CD4-positive, alpha-beta T cell treated with Interleukin-21 for 1 hour (primary cell): ENCODE measurements at regions not wholly inside any gene's neighbourhood (a gene's known extent, or its start where the extent isn't known, plus 50 kb on each side); places are given as distances from the start of the nearest gene placed in this dataset.
A peak's percentile ranks its signal among the peaks of the same experiment; 100 is the strongest.

ENCODE experiments used
- DNase-seq: peaks from one replicate; pipeline ENCODE4 v3.0.0-alpha.2; 2020

DNA sequence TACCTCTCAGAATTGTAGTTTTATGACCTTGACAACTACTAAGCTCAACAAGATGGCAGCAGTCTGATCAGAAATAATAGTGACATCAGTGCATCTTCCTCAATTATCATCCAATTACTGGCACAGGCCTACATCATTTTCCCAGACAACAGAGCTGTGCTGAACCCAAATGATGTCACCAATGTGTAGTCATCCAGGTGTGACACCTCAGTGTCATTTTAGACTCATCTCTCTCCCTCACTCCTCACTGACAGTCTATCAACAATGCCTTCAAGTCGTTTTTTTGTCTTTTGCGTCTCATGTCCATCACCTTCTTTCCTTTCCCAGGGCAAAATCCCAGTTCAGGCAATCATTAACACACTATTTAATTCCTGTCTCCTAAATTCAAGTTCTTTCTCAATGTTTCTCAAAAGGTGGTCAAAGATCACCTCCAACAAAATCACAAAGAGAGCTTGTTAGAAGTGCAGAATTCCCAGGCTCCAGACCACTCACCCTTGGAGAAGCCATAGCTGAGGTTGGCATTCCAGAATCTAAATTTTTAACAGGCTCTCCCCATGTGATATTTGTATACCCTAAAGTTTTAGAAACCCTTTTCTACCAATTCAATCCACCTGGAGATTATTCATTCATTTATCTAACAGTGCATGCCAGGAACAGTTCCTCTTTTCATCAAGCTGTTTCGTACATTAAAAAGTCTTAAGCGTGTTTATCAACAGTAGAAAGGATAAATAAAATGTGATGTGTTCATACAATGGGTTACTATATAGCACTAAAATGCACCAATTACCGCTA is 125.3 kb upstream of the KLF7 start:
- no peak for DNase-seq

DNA sequence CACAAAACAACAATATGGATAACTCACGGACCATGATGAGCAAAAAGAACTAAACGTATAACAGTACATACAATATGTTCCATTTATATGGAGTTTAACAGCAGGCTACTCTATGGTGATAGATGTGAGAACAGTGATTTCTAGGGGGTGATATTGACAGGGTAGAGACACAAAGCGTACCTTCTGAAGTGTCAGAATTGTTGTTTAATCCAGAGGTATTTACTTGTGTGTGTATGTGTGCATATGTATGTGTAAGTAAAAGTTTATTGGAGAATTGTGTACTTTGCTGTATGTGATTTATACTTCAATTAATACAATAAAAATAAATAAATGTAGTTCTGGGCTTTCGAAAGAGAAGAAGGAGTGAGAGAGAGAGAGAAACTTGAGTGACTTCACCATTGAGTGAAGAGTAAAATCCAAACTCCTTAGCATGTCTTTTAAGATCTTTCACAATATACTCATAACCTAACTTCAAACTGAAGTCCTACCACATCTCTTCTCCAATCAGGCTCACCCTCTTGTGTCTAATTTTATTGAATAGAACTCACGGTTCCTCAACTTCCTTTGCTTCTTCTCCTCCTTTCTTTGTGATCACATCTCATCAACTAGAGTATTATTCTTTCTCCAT is 126.0 kb upstream of the KLF7 start:
- DNase-seq, result no peak

DNA sequence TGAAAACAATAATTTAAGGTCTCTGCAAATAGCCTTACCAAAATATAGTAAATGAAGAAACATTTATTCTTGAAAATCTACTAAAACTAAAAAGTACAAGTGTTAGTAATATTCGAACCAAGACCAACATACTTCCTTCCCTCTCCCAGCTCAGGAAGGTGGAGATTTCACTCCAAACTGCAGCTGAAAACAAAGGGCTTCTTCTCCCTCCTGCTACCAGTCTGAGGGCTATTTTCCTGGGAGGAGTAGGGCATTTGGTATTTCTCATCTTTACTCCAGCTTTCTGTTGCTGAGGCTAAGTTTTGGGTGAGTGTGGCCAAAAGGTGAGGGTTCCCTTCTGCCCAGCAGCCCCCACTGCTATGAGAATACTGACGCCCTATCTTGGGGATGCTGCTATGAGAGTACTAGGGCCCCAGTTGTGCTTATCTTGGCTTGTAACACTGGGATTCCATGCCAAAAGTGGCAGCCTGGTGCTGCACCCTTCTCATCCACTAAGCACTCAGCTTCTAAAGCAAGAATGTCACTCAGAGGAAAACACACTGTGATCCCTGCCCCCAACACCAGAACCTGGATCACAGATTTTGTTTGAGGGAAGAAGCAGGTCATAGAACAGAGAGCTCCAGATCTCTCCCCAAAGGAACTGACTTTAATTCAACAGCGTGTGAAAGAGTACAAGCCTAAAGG is 130.7 kb upstream of the KLF7 start:
- DNase-seq, result no peak

DNA sequence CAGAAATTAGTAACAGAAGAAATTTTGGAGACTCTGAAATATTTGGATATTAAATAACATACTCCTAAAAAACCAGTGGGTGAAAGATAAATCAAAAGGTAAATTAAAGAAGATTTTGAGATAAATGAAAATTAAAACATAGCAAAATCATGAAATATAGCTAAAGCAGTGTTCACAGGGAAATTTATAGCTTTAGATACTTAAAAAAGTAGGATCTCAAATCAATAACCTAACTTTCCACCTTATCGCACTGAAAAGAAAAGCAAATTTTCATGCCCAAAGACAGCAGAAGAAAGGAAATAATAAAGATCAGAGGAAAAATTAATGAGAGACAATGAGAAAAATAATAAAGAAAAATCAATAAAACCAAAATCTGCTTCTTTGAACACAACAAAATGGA is 135.1 kb upstream of the KLF7 start:
- no peak for DNase-seq

DNA sequence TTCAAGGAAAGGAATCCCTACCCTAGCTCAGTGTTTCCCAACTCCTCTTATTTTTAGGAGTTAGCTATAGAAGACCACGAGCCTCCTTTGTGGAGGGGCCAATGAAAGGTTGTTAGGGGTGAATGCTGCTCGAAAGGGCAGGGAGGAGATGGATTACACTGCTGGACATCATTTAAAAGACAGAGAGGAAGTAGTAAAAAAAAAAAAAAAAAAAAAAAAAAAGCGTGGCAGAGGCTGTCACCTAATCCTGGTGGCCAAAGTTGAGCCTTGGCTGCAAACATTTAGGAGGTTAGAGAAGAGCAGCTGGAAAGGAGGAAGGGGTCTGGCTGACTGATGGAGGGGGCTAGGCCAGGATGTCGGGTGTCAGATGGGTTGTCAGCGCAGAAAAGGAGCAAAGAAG is 139.0 kb upstream of the KLF7 start:
- no peak for DNase-seq

DNA sequence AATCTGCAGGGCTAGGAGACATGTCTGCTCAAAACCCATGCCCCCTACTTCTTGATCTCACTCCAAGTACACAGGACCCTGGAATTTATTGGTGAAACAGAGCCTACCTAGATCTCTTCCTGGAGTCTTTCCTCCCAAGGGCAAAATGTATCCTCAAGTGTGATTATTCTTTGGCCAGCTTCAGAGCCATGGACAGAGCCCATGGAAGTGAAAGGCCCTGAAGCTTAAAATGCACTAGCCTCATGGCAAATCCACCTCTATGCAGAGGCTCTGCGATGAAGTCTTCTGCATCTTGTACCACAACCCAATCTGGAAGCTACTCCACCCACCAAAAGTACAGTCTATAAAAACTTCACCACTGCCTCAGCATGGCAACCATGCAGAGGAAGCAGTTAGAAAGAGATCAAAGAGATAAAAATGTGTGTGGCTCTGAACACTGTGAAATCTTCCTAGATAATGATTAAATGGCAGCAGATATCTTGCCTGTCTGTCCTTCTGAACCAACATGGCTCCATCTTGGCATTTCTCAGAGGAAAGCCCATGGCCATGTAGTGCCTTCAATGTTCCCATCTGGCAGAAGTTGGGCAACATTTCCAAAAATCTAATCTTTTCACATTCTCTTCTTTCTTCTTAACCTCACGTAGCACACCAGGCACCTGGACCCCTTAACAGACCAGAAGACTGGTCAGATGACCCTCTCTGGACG is 142.9 kb upstream of the KLF7 start:
- no peak for DNase-seq

DNA sequence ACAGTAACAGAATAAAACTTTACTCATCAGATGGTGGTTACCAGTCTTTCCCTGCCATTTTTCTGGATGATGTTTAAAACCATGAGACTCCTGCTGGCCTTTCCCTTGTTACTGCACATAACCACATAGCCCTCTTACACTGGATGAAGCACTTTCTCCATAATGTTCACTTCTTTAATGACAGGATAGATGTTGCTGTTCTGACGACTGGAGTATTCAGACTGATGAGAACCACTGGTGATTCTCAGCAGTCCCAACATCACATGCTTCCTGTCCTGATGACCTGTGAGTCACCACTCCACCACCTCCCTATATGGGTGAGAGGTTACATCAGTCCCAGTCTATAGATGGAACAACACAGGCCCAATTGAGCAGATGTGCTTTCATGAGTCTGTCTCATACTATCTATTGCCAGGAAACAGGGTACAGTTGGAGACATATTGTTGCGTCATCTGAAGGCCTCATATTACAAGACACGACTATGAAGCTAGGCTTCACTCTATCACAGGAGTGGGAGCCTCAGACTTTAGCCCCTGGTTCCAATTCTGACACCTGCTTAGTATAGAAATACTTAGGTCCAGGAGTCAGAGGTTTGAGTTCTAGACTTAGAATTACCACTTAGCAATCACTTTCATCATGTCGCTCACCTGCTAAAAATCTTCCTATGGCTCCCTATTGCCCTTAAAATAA is 145.7 kb upstream of the KLF7 start:
- DNase-seq, result peak; percentile 9

DNA sequence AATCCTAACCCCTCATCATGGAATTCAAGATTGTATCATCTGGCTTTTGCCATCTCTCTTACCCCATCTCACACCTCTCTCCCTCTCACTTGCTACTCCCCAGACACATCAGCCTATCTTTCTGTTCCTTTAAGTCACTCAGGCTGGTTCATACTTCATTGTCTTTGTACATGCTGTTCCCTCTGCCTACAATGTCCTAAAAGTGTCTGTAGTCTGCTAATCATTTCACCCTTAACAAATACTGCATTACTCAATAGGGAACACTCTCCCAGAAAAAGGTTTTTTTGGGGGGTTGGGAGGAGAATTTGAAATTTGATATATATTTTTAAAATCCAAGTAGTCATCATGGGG is 146.2 kb upstream of the KLF7 start:
- no peak for DNase-seq

DNA sequence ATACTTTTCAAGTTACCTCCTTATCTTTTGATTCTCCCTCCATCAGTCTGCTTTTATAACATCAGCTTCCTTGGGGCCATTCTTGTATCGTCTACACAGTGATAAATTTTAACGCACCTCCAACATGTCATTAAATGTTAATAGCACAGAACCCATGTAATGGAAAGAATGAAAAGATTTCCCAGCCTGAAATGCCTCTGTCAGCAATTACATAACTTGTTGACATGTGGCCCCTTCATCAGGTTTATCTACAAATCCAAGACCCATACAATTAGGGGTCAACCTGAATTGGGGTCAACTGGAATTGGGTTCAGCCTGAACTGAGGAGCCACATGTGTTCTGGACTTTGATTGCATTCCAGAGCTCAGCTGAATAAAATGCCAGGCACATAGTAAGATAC is 148.2 kb upstream of the KLF7 start:
- DNase-seq, result no peak

DNA sequence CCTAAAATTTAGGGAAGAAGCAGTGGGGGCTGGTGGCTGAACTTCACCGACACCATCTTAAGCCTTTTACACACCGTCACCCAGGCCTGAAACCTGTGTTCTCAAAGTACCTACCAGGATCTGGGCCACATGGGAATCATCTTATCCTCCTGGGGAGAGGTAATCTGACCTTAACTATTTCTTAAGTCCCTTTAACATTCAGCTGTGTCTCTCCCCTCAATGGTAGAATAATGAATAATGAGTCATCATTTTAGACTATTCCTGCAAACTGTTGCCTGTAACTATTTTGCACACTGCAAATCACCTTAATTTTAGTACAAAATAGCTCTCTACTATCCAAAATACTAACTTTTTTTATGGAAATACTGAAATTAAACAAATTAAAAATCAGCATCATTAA is 149.4 kb upstream of the KLF7 start:
- no peak for DNase-seq

DNA sequence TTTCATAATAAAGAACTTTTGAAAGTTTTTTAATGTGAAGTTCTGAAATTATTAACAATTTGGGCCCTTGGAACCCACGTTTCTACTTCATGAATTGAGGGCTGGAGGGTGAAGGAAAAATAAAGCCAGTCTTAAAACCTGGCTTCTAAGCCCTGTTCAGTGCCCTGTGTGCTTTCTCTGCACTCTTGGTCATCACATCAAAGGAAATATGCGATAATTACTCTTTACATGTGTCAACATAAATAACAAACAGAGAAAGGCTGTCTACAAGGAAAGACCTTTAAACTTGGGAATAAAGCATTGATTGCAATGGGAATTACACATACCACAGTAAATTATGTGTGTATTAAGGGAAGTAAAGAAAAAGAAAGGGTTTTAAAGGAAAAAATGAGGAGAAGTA is 150.7 kb upstream of the KLF7 start:
- DNase-seq, result no peak

DNA sequence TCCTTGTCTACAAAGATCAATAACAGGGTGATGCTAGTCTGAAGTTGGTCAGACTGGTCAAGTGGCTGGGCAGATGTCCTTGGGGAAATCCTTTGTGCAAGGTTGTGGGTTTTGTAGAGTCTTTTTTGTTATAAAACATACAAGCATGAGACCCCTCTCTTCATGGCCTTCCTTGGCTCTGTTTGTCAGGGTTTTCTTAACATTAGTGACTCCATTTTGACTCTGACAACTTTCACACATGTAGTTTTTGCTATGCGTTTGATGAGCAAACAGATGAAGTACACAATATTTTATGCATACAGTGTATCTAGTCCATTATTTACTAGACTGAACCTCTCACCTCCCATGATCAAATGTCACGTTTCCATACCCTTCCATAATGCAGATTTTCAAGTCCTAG is 151.2 kb upstream of the KLF7 start:
- DNase-seq, result no peak

DNA sequence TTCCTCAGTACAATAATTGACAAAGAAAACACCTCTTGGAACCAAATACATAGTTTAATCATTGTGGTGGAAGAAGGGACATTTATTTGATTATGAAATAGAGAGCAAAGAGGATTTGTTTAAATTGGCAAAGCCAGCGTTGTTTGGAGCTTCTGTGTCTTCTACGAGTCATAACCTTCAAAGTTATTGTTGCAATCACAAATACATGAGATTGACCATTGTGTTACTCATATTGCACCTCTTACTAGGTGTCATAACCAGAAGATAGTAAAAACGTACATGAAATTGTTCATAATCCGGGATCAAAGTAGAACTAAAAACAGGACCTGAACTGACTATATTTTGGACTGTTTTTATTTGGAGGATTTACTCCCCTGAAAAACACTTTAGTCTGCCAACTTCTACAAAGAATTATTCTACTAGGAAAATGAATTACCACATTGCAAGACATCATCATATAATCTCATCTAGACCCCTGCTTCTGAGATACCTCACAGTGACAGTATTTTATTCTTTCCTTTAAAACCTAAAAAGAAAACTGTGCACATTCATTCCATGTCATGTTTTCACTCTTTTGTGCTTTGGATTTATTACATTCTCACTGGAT is 151.7 kb upstream of the KLF7 start:
- DNase-seq, result no peak

DNA sequence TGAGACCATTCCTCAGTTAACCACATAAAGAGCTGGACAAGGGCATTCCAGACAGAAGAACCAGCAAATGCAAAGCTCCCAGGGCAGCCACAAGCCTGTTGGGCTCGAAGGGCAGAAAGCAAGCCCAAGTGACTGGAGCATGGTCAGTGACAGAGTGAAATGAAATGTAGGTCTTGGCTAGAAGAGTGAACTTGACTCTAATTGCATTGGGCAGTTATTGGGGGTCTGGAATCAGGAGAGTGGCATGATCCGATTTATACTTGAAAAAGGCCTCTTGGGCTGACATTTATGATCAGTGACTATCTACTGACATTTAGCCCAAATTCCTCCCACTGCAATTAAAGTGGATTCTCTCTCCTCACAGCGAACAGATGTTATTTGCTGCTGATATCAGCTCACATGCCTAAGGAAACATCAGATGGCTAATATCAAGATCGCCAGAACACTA is 152.5 kb upstream of the KLF7 start:
- no peak for DNase-seq

DNA sequence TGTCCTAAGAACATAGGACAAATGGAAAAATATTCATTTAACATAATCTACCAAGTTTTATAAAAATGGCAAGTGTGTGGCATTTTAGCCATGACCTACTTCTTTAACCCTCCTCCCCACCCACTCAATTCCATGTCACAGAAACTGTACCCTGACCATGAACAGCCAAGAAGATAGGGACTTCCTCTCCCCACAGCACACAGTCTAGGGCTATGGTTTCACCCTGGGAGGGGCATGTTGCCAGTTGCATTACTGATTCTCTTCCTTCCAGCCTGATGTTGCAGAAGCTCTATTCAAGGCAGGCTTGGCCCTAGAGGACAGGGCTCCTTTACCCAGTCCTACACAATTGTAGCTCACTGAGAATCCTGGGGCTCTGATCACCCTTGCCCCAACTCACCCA is 153.6 kb upstream of the KLF7 start:
- DNase-seq, result no peak

DNA sequence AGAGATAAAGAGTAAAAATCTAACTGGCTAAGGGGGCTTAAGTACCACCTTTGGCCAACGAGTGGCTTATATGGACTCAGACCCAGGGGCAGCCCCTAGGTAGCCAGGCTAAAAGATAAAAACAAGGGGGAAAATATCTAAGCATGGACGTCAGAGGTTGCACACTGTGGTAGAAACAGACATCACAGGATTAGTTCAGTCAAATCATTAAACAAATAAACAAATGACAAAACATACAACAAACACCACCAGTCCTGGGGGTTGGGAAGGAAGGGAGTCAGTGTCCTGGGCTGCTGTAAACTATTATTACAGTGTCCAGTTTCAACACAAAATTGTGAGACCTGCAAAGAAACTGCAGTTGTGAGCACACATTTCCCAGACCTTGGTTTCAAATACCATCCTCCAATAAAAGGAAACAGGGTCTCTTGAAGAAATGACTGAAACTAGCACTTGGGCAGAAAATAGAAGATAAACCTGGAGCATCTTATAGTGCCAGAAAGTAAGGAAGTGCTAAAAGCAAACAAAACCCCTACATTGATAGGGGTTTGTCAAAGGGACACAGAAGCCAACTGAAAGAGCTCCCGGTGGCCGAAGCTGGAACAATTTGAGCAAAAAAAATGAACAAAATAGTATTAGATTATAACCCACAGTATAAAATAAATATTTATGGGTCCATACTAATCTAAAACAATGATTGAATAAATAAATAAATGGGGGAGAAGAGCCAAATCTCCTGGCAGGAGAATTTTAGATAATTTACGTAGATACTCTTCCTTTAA is 154.8 kb upstream of the KLF7 start:
- no peak for DNase-seq

DNA sequence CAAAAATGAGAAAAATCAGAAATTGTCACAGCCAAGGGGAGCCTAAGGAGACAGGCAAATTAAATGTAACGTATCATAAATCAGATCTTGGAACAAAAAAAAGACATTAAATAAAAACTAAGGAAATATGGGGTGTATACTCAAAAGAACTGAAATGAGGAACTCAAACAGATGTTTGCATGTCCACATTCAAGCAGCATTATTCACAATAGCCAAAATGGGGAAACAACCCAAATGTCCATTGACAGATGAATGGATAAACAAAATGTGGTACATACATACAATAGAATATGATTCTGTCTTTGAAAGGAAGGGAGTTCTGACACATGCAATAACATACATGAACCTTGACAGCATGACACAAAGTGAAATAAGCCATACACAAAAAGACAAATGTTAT is 155.8 kb upstream of the KLF7 start:
- no peak for DNase-seq

DNA sequence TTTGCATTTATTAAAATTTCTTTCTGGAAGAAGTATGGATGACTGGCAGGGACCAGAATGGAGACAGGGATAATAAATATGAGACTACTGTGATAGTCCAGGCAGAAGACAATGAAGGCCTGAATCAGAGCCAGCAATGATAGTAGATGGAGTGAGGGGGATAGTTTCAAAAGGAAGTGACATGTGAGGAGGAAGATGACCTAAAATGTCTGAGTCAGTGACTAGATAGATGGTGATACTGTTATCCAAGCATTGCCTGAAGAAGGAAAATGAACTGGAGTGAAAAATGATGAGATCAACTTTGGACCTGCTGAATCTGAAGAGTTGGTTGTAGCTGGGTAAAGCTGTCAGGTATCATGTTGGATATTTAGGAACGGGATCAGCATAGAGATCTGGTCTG is 158.3 kb upstream of the KLF7 start:
- DNase-seq, result no peak

DNA sequence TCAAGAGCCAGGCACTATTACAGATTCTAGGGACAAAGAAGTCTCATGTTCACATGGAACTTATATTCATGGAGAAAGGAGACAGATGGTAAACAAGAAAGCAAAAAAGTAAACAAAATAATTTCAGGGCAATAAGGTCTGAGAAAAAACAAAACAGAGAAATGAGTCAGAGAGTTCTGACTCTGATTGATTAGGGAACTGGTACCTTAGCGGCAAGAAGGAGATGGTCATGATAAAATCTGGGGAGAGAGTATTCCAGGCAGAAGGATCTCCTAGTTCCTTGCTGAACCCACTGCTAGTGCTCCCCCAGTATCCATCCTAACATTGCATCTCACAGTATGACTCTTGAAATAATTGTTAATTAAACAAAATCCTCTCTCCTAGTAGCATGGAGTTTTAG is 161.8 kb upstream of the KLF7 start:
- no peak for DNase-seq

DNA sequence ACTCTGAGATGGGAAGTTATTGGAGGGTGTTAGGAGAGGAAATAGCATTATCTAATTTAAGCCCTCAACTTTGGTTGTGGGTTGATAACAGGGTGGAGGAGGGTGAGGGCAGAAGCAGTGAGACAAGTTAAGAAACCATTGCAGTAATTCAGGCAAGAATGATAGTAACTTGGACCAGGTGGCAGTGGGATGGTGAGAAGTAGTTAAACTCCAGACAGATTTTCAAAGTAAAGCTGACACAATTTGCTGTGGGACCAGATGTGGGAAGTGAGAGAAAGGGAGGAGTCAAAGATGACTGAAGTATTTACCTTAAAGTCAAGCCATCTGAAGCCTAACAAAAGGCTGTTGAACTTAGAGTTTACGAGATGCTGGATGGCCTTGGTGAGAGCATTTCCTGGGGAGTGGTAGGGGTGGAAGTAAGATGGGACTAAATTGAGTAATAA is 163.2 kb upstream of the KLF7 start:
- DNase-seq, result no peak

DNA sequence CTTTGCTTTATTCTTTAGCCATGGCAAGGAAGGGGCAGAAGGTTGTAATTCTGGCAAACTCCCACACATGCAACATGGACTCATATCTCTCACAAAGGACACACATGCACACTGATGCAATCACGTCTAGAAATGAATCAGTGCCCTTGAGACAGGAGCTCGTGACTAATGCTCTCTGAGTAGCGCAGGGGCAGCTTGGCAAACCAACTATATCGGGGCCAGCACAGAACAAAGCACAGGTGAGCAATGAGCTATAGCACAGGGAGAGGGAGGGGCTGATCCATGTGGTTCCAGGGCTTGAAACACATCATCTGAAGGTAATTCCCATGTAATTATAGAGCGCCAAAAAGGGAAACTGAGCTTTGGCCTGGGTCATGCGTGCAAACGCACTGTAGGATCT is 165.2 kb upstream of the KLF7 start:
- DNase-seq, result no peak

DNA sequence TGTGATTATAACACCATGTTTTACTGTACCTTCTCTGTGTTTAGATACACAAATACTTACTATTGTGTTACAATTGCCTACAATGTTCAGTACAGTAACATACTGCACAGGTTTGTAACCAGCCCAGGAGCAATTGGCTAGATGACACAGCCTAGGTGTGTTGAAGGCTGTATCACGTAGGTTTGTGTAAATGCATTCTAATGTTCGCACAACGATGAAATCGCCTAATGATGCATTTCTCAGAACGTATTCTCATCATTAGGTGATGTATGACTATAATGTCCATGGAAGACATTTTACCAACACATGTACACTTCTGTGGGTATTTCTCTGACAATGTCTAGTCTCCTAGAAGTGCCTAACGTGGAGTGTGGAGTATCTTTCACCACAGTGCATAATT is 165.9 kb upstream of the KLF7 start:
- DNase-seq, result no peak
